ENCODE measurements at regions not wholly inside any gene's neighbourhood (a gene's known extent, or its start where the extent isn't known, plus 50 kb on each side); places are given as distances from the start of the nearest gene placed in this dataset.
"Not testable (repeated sequence)": the region's sequence is repeated elsewhere in the genome, so short reads cannot be mapped to it uniquely, and the experiment has no call there.

DNA sequence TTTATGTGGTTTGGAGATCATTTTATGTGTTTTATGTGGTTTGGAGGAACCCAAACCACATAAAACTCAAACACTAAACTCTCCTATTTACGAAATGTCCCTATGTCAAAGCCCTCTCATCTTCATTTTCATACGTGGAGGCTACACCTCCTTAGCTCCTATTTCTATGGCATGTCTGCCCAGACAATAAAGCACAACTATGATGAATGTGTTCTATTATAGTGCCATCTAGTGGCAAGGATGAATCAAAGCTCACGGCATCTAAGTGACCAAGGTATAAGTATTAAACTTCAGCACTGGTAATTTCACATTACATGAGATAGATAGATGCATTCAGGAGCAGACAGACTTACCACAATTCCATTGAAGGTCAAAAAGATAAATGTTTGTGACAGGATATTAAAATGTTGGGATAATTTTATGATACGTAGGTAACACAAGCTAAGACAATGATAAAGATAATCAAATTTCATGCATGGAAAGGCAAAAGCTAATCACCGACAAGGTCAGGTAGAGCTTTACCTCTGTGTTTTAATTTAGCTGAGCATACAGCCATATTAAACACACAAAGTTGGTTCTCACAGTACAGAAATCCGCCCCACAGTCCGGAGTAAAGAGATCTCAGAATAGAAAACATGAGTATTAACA lies 130.6 kb upstream of the FHIT start:
- DNase-seq: no peak

DNA sequence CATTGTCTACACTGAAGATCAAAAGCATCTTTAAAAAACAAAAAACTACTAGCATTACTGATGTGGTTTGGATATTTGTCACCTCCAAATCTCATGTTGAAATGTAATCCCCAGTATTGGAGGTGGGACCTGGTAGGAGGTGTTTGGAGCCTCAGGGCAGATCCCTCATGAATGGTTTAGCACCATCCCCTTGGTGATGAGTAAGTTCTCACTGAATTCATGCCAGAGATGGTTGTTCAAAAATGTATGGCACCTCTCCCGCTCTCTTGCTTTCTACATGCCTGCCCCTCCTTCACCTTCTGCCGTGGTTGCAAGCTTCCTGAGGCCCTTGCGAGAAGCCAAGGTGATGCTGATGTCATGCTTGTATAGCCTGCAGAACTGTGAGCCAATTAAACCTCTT lies 136.6 kb upstream of the FHIT start:
- no peak for DNase-seq

DNA sequence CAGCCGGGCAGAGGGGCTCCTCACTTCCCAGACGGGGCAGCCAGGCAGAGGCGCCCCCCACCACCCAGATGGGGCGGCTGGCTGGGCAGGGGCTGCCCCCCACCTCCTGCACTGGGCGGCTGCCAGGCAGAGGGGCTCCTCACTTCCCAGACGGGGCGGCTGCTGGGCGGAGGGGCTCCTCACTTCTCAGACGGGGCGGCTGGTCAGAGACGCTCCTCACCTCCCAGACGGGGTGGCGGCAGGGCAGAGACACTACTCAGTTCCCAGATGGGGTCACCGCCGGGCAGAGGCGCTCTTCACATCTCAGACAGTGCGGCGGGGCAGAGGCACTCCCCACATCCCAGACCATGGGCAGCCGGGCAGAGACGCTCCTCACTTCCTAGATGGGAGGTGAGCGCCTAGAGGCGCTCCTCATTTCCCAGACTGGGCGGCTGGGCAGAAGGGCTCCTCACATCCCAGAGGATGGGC lies 142.3 kb upstream of the FHIT start:
- not testable (repeated sequence) for DNase-seq

DNA sequence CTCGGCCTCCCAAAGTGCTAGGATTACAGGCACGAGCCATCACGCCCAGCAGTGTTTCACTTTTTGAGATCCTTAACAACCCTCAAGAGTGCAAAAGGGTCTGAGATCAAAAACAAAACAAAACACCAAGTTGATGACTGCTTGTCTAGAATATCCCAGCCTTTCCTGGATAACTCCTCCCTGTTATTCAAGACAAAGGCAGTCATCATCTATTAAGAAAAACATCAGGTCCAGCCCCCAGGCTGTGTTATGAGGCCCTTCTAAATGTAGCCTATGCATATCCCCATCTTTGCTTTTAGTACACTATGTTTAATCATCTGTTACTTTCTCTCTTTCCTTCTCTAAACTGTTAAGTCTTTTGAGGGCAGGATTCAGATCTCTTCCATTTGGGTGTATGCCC lies 150.1 kb upstream of the FHIT start:
- no peak for DNase-seq

DNA sequence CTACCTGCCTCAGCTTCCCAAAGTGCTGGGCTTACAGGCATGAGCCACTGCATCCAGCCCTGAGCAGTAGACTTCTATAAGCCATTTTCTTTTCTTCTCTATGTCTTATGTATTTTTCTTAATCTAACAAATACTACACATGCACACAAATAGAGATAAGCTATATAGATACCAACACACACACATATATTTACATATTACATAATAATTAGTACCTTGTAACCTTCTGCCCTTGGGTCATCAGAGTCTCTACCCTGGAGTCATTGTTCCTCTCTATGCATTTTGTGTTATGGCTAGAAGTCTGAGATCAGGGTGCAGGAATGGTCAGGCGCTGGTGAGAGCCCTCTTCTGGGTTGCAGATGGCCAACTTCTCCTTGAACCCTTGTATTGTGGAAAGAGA lies 154.0 kb upstream of the PTPRG start:
- no peak for DNase-seq

DNA sequence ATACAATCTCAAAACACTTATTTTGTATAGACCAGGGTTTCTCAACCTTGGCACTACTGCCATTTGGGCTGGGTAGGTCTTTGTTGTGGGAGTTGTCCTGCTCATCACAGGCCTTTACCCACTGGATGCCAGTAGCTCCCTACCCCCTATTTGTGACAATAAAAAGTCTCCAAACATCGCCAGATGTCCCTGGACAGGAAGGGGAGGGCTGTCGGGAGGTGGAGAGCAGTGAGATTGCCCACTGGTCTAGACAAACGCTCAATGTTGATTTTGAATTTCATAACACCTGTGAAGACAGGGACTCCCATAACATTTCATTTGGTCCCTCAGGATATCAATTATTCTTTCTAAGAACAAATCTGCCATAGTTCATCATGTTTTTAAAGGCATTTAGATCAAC lies 151.7 kb upstream of the PTPRG start:
- no peak for DNase-seq

DNA sequence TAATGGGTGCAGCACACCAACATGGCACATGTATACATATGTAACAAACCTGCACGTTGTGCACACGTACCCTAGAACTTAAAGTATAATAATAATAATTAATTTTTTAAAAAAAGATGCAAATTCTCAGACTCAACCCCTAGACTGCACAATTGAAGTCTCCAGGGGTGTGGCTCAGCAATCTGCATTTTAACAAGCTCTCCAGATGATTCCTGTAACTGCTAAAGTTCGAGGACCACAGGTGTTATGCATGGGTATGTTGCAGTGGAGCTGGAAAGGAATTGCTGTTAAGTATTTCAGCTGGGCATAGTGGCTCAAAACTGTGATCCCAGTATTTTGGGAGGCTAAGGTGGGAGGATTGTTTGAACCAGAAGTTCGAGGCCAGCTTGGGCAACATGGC lies 151.0 kb upstream of the PTPRG start:
- not testable (repeated sequence) for DNase-seq

DNA sequence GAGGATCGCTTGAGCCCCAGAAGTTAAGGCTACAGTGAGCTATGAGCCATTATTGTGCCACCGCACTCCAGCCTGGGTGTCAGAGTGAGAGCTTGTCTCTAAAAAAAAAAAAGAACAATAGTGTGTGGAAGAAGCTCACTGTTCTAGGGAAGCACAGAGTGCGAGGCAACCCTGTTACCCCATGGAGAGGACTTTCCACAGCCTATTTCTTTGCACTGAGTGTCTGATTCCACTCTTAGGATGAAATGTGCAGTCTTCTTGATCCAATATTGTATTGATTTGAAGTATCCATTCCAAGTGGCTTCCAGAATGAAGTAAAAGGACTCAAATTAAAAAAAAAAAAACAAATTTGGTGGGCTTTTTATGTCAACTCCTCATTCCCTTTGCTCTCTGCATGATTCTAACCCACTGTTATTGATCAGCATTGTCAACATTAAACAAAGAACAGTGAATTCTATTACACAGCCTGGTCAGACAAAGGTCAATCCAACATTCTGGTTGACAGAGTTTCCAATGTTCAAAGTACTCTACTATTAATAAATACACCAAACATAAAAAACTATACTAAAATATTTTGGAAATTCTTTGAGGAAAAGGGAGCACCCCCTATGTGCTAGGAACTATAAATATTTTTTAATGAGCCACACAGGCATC lies 150.2 kb upstream of the PTPRG start:
- no peak for DNase-seq

DNA sequence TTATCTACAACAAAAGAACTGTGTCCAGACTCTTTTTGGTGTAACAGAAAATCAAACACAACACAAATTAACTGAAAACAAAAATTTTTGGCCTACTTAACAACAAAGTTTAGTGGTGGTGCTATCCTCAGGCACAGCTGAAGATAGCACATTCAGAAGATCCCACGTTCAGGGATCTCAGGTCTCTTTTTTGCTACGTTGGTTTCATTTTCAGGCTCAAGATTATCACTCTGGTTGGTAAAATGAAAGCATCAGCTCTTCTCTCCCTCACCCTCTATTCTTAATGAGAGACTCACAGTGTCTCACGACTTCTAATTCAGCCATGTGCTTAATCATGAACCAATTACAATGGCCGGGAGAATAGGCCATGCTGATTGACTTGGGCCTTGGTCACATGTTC lies 146.9 kb upstream of the PTPRG start:
- no peak for DNase-seq

DNA sequence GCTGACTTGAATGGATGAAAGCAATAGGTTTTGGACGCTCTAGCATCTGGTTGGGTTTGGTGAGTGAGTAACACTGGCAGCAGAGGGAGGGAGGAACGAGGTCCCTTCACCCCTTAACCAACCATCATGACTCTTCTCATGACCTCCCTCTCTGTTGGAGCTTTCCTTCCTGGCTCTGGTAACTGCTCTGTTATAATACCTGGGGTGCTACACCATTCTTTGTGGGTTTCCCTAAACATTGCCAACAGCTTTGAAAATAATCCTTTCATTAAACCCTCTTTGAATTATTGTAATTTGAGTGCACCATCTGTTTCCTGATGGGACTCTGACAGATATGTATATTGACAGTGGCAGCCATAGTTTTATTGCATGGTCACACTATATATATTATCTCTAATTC lies 146.2 kb upstream of the PTPRG start:
- peak; percentile 23 for DNase-seq

DNA sequence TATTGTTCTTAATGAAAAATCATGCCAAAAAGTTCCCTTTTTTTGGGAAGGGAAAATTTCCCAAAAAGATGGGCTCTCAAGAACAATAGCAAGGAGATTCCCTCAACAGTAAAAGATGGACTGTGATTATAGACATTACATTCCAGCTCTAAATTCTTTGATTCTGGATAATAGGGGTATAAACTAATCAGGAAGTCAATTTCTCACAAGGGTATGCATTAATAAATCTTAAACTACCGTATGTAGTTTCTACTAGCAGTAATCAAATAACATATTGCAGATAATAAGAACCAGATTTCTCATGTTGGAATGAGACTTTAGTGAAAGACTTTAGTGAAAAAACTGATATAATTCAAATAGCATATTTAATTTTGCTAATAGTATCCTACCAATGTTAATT lies 144.8 kb upstream of the PTPRG start:
- no peak for DNase-seq

DNA sequence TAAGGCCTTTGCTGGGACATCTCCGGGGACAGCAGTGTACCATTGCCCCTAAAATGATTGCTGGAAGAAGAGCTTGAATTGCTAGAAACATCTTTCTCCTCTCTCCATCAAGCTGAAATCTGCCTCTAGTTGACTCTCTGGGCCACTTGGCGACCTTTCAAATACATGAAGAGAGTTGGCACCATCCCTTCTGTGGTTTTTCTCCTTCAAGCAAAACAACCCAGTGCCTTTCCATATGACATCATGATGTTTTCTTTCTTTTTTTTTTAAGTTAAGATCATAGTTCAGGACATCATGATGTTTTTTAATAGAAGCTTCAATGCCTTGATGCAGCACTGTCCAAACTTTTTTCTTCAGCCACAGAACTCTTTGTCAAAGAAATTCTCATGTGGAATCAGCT lies 144.0 kb upstream of the PTPRG start:
- DNase-seq: peak; percentile 61

DNA sequence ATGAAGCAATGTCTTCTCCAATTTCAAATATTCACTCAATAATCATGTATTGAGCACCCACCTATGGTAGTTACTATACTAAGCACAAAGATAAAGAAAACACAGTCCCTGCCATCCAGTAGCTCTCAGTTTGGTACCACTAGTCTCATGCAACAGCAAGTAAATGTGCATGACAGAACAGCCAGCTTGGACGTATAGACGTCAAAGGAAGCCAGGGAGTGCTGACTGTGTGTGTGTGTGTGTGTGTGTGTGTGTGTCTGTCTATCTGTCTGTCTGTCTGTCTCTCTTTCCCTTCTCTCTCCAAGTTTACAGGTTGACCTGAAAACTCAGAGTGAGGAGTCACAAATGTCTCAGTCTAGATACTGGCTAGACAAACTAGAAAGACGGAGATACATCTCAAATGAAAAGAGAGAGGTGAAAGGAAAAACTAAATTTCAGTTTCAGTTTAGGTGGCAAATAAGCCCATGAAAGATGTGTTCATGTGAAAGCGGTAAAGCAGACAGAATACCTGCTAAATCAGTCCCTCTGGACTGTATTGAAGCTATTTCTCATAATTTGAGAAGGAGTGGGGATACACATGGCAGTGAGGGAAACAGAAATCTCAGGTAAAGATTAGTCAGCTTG lies 141.1 kb upstream of the PTPRG start:
- no peak for DNase-seq

DNA sequence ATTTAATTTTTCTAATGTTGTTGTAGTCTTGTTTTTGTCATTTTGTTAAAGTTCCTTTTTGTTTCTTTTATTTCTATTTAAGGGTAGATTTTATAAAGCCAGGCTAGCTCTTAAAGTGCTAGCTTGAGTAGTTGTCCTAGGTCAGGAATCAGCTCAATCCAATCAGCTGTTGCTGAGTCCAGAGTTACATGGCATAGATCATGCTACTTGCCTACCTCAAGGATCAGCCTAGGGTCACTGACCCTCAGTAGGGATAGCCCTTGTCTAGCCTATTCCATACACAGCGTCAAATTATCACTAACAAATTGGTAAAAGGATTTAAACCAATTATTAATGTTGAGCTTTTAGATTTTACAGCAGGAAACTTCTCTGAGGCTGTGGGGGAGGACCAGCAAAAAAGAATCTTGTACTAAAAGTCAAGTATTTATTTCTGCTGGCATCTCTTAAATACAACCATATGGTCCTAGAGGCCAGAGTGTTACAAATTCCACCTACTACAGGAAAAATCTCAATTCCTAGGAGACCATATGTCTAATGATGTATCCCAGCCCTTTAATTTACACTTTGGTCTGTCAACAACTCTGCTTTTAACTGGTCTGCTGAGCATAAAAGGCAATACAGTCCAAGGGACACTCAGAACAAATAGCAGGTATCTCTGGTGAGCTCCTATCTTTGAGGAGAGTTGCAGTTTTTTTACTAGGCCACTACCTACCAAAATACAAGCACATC lies 138.3 kb upstream of the PTPRG start:
- peak; percentile 56 for DNase-seq

DNA sequence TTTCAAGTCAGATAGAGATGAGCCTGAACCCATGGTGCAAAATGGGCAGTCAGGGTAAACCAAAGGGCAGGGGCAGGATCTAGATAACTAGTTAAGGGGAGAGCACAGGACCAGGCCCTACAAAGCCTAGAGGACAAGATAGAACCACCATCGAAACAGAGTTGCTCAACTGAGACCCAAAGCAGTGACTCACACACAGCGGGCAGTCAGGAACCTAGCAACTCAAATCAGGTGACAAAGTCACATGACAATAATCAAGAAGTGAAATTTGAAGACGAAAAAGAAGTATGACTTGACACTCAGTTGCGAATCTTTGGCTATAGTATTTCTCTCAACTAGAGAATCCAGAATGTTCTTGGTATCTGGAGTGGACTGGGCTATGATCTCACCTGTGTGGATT lies 136.0 kb upstream of the PTPRG start:
- no peak for DNase-seq

DNA sequence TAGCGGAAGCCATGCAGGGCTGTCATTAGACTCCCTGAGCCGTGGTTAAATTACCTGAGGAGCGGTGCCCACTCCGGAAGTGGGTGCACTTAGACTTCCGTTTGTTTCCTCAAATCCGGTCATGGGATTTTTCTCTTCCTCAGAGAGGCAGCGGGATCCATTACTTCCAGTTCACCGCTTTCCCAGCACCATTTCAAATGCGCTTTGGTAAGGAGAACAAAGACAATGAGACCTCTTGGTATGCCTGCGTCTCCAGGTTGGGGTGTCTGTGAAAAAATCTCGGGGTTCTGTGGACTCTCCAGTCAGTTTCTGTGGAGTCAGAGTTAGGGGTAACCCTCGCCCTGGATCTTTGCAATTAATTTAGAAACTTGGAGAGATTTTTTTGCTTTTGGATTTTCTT lies 132.3 kb upstream of the PTPRG start:
- no peak for DNase-seq

DNA sequence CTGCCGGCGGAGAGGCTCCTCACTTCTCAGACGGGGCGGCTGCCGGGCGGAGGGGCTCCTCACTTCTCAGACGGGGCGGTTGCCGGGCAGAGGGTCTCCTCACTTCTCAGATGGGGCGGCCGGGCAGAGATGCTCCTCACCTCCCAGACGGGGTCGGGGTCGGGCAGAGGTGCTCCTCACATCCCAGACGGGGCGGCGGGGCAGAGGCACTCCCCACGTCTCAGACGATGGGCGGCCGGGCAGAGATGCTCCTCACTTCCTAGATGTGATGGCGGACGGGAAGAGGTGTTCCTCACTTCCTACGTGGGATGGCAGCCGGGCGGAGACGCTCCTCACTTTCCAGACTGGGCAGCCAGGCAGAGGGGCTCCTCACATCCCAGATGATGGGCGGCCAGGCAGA lies 126.5 kb upstream of the PTPRG start:
- not testable (repeated sequence) for DNase-seq

DNA sequence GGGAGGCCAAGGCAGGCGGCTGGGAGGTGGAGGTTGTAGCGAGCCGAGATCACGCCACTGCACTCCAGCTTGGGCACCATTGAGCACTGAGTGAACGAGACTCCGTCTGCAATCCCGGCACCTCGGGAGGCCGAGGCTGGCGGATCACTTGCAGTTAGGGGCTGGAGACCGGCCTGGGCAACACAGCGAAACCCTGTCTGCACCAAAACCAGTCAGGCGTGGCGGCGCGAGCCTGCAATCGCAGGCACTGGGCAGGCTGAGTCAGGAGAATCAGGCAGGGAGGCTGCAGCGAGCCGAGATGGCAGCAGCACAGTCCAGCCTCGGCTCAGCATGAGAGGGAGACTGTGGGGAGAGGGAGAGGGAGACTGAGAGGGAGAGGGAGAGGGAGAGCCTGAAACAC lies 126.0 kb upstream of the PTPRG start:
- not testable (repeated sequence) for DNase-seq

DNA sequence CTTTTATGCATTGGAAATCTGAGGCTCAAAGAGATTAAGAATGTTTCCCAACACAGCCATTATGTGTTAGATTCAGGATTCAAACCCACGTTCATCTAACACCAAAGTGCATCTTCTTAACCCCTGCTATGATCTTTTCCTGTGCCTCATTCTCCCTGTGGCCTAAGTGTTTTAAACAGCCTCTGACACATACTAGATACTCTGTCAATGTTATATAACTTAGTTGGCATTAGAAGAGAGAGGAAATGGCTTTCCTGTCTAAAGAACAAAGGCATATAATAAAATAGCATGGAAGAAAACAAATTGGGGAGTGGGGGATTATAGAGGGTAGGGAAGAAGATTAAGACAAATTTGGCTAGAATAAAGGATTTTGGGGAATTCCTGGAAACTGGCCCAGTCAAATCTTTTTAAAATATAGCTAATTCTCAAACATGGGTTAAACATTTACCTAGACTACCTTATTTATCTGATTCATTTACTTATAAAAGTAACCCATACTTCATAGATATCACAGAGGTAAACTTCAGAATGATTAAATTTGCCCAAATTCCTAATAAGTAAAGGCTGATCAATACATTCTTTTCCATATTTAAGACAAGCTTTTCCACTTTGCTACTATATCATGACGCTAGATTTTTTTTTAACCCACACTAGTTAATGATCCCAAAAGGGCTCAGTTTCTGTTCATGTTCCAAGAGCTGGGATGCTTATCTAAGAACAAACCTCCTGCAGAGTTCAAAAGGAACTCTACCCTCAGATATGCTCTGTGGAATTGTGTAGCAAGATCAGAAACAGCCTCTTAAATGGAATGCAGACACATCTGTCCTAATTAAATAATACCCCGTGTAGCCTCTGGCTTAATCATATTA lies 122.9 kb upstream of the PTPRG start:
- DNase-seq: no peak

DNA sequence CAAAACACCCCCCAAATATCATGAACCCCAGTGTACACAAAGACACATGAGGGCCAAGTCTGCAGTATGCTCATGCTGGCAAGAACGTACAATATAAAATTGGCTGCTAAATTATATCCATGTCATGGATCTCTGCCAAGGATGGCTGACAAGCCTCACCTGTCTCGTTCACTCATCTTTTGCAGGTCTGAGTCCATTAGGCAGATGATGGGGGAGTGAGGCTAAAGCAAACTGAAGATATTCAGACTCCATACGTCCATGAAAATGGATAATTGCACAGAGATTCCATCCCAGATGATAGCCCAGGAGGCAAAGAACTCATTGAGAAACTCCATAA lies 122.3 kb upstream of the PTPRG start:
- no peak for DNase-seq

DNA sequence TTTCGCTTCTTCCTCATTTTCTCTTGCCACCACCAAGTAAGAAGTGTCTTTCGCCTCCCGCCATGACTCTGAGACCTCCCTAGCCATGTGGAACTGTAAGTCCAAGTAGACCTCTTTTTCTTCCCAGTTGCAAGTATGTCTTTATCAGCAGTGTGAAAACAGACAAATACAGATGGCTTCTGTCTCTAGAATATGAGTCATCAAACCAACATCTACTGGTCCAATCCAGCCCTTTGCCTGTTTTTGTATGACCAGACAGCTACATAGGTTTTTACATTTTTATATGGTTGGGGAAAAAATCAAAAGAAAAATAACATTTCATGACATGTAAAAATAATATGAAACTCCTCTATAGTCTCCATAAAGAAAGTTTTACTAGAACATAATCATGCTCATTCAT lies 118.7 kb upstream of the PTPRG start:
- DNase-seq: no peak

DNA sequence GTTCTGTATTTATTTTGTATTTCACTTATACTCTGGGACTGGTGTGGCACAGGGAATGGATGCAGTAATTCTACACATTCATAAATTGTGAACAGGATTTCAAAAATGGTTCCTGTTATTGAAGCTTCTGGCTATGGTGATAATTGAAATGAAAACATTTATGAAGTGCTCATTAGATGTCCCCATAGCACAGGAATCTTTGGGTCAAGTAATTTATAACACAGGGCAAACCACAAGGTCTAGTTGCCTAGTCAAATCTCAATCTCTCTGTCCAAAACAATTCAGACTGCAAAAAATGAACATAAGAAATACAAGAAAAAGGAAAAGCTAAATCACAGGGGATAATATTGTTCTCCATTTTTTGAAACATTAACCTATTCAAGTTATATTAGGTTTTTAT lies 117.5 kb upstream of the PTPRG start:
- no peak for DNase-seq

DNA sequence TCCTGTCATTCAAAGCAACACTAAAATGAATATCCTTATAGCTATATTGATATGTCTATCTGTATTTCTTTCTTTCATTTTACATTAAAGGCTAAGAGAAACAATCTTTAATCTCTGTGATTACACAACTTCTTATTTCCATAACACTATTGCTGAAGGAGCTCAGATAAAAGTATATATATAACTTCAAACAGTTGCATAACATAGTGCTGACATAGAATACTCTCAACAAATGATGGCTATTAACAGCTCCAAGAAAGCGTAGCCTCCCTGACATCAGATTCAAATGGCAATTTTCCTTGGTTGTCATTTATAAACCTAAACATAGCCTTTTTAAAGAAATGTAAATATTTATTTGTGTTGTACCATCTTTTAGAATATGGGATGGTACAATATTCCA lies 116.6 kb upstream of the PTPRG start:
- no peak for DNase-seq
